Activated CD4-positive, alpha-beta T cell treated with anti-CD3 and anti-CD28 coated beads, Interleukin-2, amount 50 U/mL, for 48 hours (primary cell): ENCODE measurements at regions not wholly inside any gene's neighbourhood (a gene's known extent, or its start where the extent isn't known, plus 50 kb on each side); places are given as distances from the start of the nearest gene placed in this dataset.
"Not testable (repeated sequence)": the region's sequence is repeated elsewhere in the genome, so short reads cannot be mapped to it uniquely, and the experiment has no call there.

Experiments
- DNase-seq, 2 experiments: peaks; one replicate each; pipeline ENCODE4 v3.0.0-alpha.2; 2020

GRCh38 chr4:30461218-30461617 is 259.0 kb upstream of the PCDH7 start:
- DNase-seq: no peak

DNA sequence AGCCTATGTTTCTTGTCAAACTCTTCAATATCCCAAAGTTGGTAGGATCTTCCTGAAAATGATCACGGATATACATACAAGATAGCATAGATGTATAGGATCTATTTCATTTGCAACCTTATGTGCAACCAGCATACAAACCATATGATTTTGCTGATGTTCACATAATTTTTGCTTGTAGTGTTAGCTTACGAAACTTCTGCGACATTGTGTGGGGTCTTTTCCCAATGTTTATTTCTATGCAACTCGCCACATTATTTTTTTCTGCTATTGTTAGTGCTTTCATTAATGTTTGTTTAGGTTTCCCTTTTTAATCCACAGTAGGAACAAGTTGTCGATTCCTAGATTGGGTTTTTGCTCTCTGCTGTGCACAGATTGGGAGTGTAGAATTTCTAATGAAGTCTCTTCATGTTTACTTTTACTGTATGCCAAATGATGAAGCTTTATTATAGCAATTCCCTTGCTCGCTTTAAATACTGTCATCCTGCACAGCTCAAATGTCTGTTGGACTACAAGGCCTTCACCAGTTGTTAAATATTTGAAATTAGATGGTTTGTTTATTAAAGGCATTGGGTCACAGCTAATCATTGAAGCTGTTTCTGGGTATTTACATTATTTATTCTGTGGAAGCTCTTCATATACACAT is 257.6 kb upstream of the PCDH7 start:
- DNase-seq: no peak

GRCh38 chr4:30471861-30472260 is 248.3 kb upstream of the PCDH7 start:
- DNase-seq: no peak

DNA sequence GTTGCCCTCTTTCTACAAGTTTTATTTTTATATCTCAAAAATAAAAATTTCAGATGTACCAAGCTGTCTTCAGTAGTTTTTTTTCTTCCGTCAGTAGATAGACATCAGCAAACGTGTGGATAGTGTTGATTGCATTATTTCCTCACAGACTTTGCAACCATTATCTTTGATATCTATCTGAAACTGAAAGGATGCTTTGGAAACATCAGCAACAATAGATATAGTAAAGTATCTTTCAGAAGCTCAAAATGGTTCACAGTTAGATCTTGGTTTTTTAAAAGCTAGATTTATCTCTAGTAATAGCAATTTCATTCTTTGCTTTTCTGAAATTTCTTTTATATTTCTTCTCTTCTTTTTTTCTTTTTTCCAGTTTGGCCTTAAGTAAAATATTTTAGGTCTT is 246.9 kb upstream of the PCDH7 start:
- no peak for DNase-seq

DNA sequence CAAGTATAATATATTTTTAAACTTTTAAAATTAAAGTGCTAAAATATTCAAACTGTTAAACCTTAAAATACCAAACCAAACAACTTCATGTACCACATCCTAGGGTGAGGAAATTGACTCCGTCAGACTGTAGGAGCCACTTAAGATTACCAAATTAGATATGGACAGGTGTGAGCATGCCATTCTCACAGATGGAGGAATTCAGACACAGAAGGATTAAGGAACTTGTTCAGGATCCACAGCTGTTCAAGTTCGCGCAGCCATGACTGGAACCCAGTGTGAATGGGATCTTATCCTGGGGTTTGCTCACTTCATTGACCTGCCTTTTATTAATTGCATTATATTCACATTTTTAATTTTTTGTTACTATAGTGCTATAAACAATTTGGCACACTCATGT is 224.9 kb upstream of the PCDH7 start:
- no peak for DNase-seq

GRCh38 chr4:30495651-30496310 is 224.4 kb upstream of the PCDH7 start:
- no peak for DNase-seq

DNA sequence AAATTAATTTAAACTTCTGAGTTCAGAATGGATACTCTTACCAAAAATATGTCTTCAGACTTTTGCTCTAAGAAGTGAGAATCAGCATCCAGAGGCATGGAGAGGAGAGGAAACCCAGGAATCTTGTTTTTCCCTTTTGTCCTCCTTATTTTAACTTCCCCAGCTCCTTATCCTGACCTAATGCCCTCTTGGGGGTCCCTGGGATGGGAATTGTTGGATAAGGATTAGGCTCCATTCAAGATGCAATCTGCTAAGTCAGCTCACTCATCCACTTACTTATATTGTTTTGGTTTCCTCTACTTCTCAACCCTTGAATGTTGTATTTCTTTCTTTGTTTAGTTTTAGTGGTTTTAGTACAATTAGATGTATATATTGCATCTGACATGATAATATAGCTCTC is 208.4 kb upstream of the PCDH7 start:
- DNase-seq: no peak

- DNase-seq: no peak
Measured at GRCh38 chr4:30518211-30518610, 202.0 kb upstream of the PCDH7 start.

- DNase-seq: no peak
Measured at GRCh38 chr4:30525662-30526315, 194.4 kb upstream of the PCDH7 start.

DNA sequence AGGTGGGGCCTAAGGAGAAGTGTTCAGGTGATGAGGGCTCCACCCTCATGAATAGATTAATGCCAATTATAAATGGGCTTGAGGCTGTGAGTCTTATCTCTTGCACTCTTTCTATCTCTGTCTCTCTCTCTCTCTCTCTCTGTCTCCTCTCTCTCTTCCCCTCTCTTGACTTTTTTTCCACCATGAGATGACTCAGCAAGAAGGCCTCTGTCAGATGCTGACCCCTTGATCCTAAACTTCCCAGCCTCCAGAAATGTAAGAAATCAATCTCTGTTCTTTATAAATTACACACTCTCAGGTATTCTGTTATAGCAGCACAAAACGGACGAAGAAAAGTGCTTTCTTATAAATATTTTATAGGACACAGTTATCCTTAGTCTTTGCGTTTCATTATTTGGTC is 184.9 kb upstream of the PCDH7 start:
- no peak for DNase-seq

- no peak for DNase-seq
Measured at GRCh38 chr4:30536231-30536630, 183.9 kb upstream of the PCDH7 start.

DNA sequence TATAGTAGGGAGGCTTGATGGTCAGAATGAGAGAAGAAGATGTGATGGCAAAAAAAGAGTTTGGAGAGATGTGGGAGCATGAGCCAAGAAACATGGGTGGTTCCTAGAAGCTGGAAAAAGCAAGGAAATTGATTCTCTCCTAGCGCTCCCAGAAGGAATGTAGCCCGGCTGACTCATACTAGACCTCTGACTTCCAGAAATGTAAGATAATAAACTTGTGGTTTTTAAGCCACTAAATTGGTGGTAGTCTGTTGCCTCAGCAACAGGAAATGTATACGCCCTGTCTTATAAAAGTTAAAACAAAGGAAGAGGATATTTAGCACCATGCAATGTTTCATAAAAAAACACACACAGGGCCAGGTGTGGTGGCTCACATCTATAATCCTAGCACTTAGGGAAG is 182.7 kb upstream of the PCDH7 start:
- DNase-seq: no peak

DNA sequence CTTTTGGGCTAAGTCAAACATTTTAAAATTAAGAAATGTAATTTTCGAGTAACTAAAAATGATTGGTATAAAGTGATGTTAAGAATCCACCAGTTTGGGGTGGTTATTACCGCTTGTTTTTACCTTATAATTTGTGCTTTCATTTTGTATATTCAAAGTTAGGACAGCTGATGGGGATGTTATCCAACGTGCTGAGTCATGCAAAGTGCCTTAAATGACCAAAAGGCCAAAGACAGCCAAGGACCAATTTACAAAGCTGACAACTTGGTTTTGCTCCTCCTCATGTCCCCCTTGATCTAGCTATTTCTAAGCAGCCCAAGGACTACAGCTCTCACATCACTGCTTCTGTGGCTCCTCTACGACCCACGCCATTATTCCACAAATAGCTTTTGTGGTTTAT is 181.4 kb upstream of the PCDH7 start:
- no peak for DNase-seq

GRCh38 chr4:30543057-30543456 is 177.1 kb upstream of the PCDH7 start:
- no peak for DNase-seq

GRCh38 chr4:30553151-30553550 is 167.0 kb upstream of the PCDH7 start:
- DNase-seq: no peak

DNA sequence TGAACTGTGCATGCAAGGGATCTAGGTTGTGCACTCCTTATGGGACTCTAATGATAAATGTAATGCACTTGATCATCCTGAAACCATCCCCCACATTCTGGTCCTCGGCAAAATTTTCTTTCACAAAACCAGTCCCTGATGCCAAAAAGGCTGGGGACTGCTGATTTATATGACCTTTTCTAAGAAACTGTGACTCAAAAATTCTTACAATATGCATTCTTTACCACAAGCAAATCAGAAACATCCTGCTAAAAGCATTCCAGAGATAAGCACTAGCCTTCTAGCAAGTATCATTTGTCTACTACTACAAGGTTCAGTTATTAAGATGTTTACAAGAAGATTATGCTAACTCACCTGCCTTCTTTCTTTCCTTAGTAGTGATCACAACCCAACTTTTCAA is 166.5 kb upstream of the PCDH7 start:
- DNase-seq: no peak

GRCh38 chr4:30555775-30556174 is 164.4 kb upstream of the PCDH7 start:
- no peak for DNase-seq

DNA sequence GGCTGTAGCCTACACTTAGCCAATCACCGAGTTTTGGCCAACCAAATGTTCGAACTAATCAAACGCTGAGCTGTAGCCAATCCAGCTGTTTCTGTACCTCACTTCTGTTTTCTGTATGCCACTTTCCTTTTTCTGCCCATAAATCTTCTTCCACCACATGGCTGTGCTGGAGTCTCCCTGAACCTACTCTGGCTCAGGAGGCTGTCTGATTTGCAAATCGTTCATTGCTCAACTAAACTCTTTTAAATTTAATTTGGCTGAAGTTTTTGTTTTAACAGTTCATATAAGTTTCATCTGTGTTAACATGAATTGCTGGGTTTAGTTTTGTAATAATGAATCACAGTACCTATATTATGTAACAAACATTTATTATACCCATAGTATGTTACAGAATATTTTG is 160.7 kb upstream of the PCDH7 start:
- no peak for DNase-seq

- no peak for DNase-seq
Measured at GRCh38 chr4:30586850-30587249, 133.3 kb upstream of the PCDH7 start.

DNA sequence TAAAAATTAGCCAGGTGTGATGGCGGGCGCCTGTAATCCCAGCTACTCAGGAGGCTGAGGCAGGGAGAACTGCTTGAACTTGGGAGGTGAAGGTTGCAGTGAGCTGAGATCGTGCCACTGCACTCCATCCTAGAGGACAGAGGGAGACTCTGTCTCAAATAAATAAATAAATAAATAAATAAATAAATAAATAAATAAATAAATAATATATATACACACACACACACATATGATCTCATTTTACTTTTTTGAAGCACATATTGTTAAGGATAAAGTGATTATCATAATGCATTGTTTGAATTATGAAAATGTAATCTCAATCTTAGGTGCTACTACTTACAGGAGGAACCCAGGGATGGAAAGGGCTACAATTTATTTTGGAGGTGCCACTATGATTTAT is 130.5 kb upstream of the PCDH7 start:
- not testable (repeated sequence) for DNase-seq

DNA sequence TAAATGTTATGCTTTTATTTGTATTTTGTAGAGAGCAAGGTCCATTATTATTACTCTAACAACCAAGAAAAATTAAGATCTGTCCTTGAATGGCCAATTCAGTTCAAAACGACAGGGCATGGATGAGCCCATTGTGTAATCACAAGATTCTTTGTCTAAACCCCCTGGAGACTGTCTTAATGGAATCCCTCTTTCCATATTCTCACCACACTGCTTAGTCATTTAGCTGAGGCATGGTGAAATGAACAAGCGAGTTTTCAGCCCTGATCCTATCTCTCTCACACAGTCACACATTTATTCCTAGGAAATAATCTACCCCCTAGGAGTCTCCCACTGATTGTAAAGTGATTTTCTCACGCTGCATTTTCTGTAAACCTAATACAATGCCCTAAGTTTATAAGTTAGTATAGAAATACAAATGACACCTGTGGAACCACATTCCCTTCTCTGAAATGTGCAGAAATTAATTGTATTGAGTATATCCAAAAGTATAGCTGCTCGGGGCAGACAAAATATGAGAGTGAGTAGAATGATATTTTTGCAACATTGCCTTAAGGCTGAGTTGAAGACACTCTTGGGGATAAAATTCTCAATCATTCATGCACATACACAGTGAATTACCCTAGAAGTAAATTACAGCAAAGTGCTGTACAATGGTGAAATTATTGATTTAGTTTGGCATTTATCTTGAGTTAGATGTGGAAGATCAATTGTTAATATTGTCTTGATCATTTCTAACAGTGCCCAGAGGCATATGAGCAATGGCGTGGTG is 119.7 kb upstream of the PCDH7 start:
- no peak for DNase-seq

DNA sequence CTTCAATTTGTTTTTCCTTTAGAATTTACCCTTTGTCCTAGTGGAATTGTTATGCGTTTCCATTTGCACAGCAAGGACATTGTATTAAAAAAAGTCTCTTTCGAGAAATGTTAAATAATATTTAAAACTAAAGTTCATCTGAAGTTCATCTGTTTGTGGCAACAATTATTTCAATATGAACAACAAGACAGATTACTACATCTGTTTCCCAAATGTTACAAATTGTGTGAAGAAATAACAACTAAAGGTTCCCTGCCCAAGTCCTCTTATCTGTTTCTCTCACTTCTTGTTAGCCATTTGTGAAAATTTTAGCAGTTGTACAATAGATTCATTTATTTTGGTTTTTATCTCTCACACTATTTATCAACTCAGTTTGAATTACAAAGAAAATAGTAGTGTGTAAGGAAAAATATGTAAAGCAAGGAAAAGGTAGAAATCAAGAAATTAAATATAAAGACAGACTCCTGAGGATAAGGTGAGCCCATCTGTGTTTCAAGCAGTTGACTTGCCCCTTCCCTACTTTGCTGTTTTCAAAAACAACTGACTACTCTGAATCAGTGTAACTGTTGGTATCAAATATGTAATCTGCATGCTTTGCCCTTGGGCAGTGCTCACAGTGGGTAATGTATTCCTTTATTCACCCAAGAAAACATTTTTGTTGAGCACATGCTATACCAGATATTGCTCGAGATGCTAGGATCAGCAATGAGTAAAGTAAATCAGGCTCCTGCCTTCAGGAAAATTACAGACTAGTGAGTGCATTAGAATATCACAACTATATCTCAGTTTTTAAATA is 118.9 kb upstream of the PCDH7 start:
- no peak for DNase-seq

GRCh38 chr4:30605616-30606190 is 114.5 kb upstream of the PCDH7 start:
- DNase-seq: no peak
